ENCODE measurements at regions not wholly inside any gene's neighbourhood (a gene's known extent, or its start where the extent isn't known, plus 50 kb on each side); places are given as distances from the start of the nearest gene placed in this dataset.

DNA sequence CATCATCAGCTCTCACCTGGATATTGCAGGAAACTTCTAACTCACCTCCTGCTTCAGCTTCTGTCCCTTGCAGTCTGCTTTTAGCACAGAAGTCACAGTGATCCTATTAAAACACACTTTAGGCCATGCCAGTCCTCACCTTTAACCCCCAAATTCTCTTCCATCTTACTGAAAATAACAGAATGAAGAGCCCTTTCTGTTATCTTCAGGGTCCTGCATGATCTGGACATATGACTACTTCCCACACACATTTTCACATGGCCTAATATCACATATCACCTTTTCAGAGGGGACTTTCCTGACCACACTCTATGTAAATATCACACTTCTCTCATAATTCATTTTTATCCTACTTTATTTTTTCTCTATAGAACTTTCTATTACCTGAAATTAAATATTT is 550.6 kb upstream of the CLINT1 start:
- Histone ChIP-seq H3K27ac (no peak overlapping the region), H3K27me3 (no peaks in the 10 kb centered on the region), H3K4me3 (no peak overlapping the region), H3K36me3 (no peaks in the 10 kb centered on the region), H3K4me1 (no peaks in the 10 kb centered on the region), H3K9me3 (no peaks in the 10 kb centered on the region), H3K9ac (ENCODE audit: low read depth in 2 of 2, low read length in 2 of 2) (no peak overlapping the region)
- intact Hi-C loops (cut with DNase I) = no loop called here
- no peak for DNase-seq
- no peak for TF ChIP-seq CTCF (IDR thresholded peaks at IDR 0.05)

DNA sequence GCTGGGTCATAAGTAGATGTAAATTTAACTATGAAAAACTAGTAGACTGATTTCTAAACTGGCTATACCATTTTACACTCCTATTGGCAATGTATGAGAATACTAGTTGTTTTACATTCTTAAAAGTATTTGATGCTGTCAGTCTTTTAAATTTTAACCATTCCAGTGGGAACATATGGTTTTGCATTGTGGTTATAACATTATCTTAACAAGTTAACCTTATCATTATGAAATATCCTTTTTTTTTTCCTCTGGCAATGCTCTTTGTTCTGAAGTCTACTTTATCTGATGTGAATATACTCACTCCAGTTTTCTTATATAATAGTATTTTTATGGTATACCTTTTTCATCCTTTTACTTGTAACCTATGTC is 548.9 kb upstream of the CLINT1 start:
- H3K4me3 ChIP-seq = no peak overlapping the region
- TF ChIP-seq CTCF (IDR thresholded peaks at IDR 0.05) = no peak
- intact Hi-C loops (cut with DNase I) = no loop called here
- no peaks in the 10 kb centered on the region for H3K36me3 ChIP-seq
- DNase-seq = no peak
- no peaks in the 10 kb centered on the region for H3K27me3 ChIP-seq
- no peak overlapping the region for H3K9ac ChIP-seq (ENCODE audit: low read depth in 2 of 2, low read length in 2 of 2)
- H3K9me3 ChIP-seq = no peaks in the 10 kb centered on the region
- H3K4me1 ChIP-seq = no peaks in the 10 kb centered on the region
- H3K27ac ChIP-seq = no peak overlapping the region

DNA sequence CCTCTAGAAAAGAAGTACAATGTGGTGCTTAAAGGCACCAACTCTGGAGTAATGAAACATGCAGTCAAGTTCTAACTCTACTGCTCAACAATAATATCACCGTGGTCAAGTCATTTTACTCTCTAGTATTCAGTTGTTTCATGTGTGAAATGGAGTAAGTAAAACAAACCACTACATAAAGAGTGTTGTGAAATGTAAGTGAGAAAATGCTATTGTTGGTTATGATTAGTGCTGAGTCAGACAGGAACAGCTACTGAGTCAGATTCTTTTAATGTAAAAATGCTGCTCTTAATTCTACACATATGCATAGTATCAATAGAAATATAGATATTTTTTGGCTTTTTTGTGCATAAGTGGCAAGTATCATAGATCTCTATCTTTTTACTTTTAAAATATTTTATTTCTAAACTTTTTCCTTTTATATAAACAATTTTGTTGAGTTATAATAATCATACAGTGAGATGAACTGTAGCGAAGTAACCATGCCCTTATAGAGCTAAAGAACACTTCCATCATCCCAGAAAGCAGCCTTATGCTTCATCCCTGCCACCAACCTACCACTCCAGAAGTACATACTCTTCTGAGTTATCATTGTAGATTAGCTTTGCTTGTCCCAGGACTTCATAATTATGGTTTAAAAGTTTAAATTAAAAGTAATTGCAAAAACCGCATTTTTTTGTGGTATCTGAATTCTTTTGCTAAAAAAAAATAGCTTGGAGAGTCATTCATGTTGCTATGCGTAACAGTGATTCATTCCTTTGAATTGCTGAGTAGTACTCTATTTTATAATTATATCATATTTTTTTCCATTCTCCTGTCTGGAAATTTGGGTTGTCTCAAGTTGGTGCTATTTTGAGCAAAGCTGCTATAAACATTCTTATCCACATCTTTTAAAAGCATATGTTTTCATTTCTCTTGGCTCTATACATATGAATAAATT is 548.2 kb upstream of the CLINT1 start:
- TF ChIP-seq CTCF (IDR thresholded peaks at IDR 0.05) = no peak
- DNase-seq = no peak
- intact Hi-C loops (cut with DNase I) = no loop called here
- no peaks in the 10 kb centered on the region for H3K4me1 ChIP-seq
- no peak overlapping the region for H3K9ac ChIP-seq (ENCODE audit: low read depth in 2 of 2, low read length in 2 of 2)
- no peak overlapping the region for H3K27ac ChIP-seq
- no peaks in the 10 kb centered on the region for H3K9me3 ChIP-seq
- no peaks in the 10 kb centered on the region for H3K36me3 ChIP-seq
- H3K4me3 ChIP-seq = no peak overlapping the region
- H3K27me3 ChIP-seq = no peaks in the 10 kb centered on the region

DNA sequence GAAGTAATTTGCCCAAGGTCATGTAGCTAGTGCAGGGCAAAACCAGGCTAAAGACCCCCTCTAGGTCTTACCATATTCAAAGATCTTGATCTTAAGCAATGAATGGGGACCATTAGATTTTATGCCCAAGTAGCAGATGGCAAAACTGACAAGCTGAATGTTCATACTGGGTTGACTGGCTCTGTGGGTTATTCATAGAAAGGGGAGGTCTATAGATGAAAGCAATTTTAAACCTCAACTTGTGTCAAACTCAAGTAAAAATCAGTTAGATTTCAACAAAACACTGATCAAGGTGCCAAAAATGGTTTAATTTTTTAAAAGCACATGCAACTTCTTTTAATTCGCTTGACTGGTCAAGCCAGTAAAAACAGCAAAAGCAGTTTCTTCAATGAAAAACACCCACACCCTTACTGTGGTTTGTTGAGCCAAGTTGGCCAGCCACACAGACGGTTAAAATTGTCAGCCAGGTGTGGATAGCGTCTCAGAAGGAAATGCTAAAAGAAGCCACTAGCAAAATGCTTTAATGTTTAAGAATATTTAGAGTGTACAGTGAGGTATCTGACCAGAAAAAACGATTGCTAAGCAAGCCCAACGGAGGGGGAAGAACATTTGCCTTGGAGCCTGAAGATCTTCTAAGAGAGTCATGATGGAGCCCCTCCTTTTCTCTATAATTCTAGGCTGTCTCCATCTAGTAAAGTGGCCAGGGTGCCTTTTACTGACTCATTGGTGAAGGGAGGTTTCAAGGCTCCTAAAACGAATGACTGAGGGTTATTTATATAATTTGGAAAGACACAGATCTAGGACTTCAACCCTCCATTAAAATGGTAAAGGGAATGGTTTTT is 539.6 kb upstream of the CLINT1 start:
- Histone ChIP-seq H3K9me3 (no peaks in the 10 kb centered on the region), H3K36me3 (no peaks in the 10 kb centered on the region), H3K27me3 (no peaks in the 10 kb centered on the region), H3K4me1 (no peaks in the 10 kb centered on the region), H3K27ac (no peak overlapping the region), H3K4me3 (no peak overlapping the region), H3K9ac (ENCODE audit: low read depth in 2 of 2, low read length in 2 of 2) (no peak overlapping the region)
- intact Hi-C loops (cut with DNase I) = no loop called here
- no peak for TF ChIP-seq CTCF (IDR thresholded peaks at IDR 0.05)
- DNase-seq = no peak

GRCh38 chr5:158397278-158397677 is 538.3 kb upstream of the CLINT1 start:
- DNase-seq = no peak
- Histone ChIP-seq H3K27ac (no peak overlapping the region), H3K27me3 (no peaks in the 10 kb centered on the region), H3K4me1 (no peaks in the 10 kb centered on the region), H3K36me3 (no peaks in the 10 kb centered on the region), H3K9me3 (no peaks in the 10 kb centered on the region), H3K9ac (ENCODE audit: low read depth in 2 of 2, low read length in 2 of 2) (no peak overlapping the region), H3K4me3 (no peak overlapping the region)
- TF ChIP-seq CTCF (IDR thresholded peaks at IDR 0.05) = no peak
- intact Hi-C loops (cut with DNase I) = no loop called here

All from colonic mucosa (tissue), 4 donors.